Fibroblast of lung (primary cell): ENCODE measurements at regions not wholly inside any gene's neighbourhood (a gene's known extent, or its start where the extent isn't known, plus 50 kb on each side); places are given as distances from the start of the nearest gene placed in this dataset.

Experiments
- DNase-seq, 2 donors: peaks; one replicate each; pipeline versions ENCODE4 v3.0.0 to v3.0.0-alpha.2; 2010; ENCODE audit warnings: low read depth in 2 of 2
- H2AFZ ChIP-seq: 2 replicates; pipeline ENCODE4 v1.5.1; 2012; ENCODE audit warnings: low read length, control low read depth, inconsistent platforms
- H3K27ac ChIP-seq: 2 replicates; pipeline ENCODE4 v1.5.1; 2011; ENCODE audit warnings: low read length, control low read depth; ENCODE audit not compliant: insufficient read depth
- H3K27me3 ChIP-seq: 2 replicates; pipeline ENCODE4 v1.5.1; 2011; ENCODE audit warnings: mild to moderate bottlenecking, low read length; ENCODE audit not compliant: control insufficient read depth, insufficient read depth
- H3K36me3 ChIP-seq: 2 replicates; pipeline ENCODE4 v1.5.1; 2011; ENCODE audit warnings: low read length; ENCODE audit not compliant: control insufficient read depth, insufficient read depth
- H3K4me1 ChIP-seq: 2 replicates; pipeline ENCODE4 v1.5.1; 2011; ENCODE audit warnings: low read length; ENCODE audit not compliant: control insufficient read depth, insufficient read depth; ENCODE audit errors: extremely low read depth
- H3K4me2 ChIP-seq: 2 replicates; pipeline ENCODE4 v1.5.1; 2011; ENCODE audit warnings: low read length, control low read depth; ENCODE audit not compliant: insufficient read depth; ENCODE audit errors: extremely low read depth
- H3K4me3 ChIP-seq, 4 experiments: fragments of 200-600 bp in 1 of 4; sonication (generic) in 1 of 4; replicated peaks in 1 of 4; 2 replicates each; pipeline ENCODE4 v1.5.1; 2011 to 2016; ENCODE audit warnings: low read length in 4 of 4, low read depth in 3 of 4, mild to moderate bottlenecking in 3 of 4, control low read depth in 2 of 4, inconsistent platforms in 1 of 4, mixed read lengths in 1 of 4; ENCODE audit not compliant: insufficient read depth in 1 of 4; ENCODE audit errors: control extremely low read depth in 1 of 4
- H3K79me2 ChIP-seq: 2 replicates; pipeline ENCODE4 v1.5.1; 2012; ENCODE audit warnings: mild to moderate bottlenecking, low read length, inconsistent platforms; ENCODE audit not compliant: control insufficient read depth, insufficient read depth
- H3K9ac ChIP-seq: 2 replicates; pipeline ENCODE4 v1.5.1; 2011; ENCODE audit warnings: mild to moderate bottlenecking, low read length, control low read depth; ENCODE audit not compliant: insufficient read depth
- H3K9me3 ChIP-seq: 2 replicates; pipeline ENCODE4 v1.5.1; 2012; ENCODE audit warnings: low read depth, low read length; ENCODE audit not compliant: control insufficient read depth, insufficient read depth
- H4K20me1 ChIP-seq: 2 replicates; pipeline ENCODE4 v1.5.1; 2011; ENCODE audit warnings: low read length; ENCODE audit not compliant: control insufficient read depth, insufficient read depth; ENCODE audit errors: extremely low read depth
- CTCF ChIP-seq, 2 donors: IDR thresholded peaks in 1 of 2; conservative IDR thresholded peaks in 1 of 2; 1 replicate in 1 of 2; 2 replicates in 1 of 2; pipeline ENCODE4 v1.5.1; 2011 to 2012; ENCODE audit warnings: low read length in 2 of 2, control low read depth in 1 of 2, inconsistent platforms in 1 of 2, low read depth in 1 of 2, mild to moderate bottlenecking in 1 of 2
- EZH2 ChIP-seq: IDR thresholded peaks from 2 replicates; pipeline ENCODE4 v1.5.1; 2012; ENCODE audit warnings: low read length, control low read depth, mild to moderate bottlenecking; ENCODE audit errors: missing control alignments

GRCh38 chr4:173675446-173675845, 145.4 kb upstream of the HAND2 start:
- H2AFZ ChIP-seq, result no peak overlapping the region
- no peak for DNase-seq
- H3K36me3 ChIP-seq, result no peaks in the 10 kb centered on the region
- no peaks in the 10 kb centered on the region for H3K27me3 ChIP-seq
- no peaks in the 10 kb centered on the region for H4K20me1 ChIP-seq
- no peak overlapping the region for H3K27ac ChIP-seq
- H3K9ac ChIP-seq, result no peak overlapping the region
- no peak overlapping the region for H3K4me3 ChIP-seq
- H3K79me2 ChIP-seq, result no peaks in the 10 kb centered on the region
- TF ChIP-seq CTCF (conservative IDR thresholded peaks at IDR 0.05 in 1 of 2, IDR thresholded peaks at IDR 0.05 in 1 of 2; ENCODE audit: low read depth in 1 of 2, low read length in 2 of 2) (no peak), EZH2 (no peak)
- no peaks in the 10 kb centered on the region for H3K4me1 ChIP-seq
- no peak overlapping the region for H3K4me2 ChIP-seq
- no peaks in the 10 kb centered on the region for H3K9me3 ChIP-seq

GRCh38 chr4:173669460-173670179, 139.6 kb upstream of the HAND2 start:
- H2AFZ ChIP-seq, result no peak overlapping the region
- TF ChIP-seq CTCF (conservative IDR thresholded peaks at IDR 0.05 in 1 of 2, IDR thresholded peaks at IDR 0.05 in 1 of 2; ENCODE audit: low read depth in 1 of 2, low read length in 2 of 2), result no peak
- H3K9me3 ChIP-seq, result no peaks in the 10 kb centered on the region
- no peaks in the 10 kb centered on the region for H3K4me1 ChIP-seq
- no peak overlapping the region for H3K4me2 ChIP-seq
- H3K27ac ChIP-seq, result no peak overlapping the region
- H4K20me1 ChIP-seq, result no peaks in the 10 kb centered on the region
- no peaks in the 10 kb centered on the region for H3K36me3 ChIP-seq
- no peak for DNase-seq
- no peak overlapping the region for H3K4me3 ChIP-seq
- H3K9ac ChIP-seq, result no peak overlapping the region
- no peaks in the 10 kb centered on the region for H3K27me3 ChIP-seq
- no peaks in the 10 kb centered on the region for H3K79me2 ChIP-seq

GRCh38 chr4:173661001-173661400, 131.0 kb upstream of the HAND2 start:
- H3K36me3 ChIP-seq, result no peaks in the 10 kb centered on the region
- TF ChIP-seq CTCF (conservative IDR thresholded peaks at IDR 0.05 in 1 of 2, IDR thresholded peaks at IDR 0.05 in 1 of 2; ENCODE audit: low read depth in 1 of 2, low read length in 2 of 2) (no peak), EZH2 (no peak)

More at GRCh38 chr4:173661001-173661400, 131.0 kb upstream of the HAND2 start:
- H3K79me2 ChIP-seq, result no peaks in the 10 kb centered on the region
- H3K4me1 ChIP-seq, result no peaks in the 10 kb centered on the region
- no peaks in the 10 kb centered on the region for H3K9me3 ChIP-seq
- no peak overlapping the region for H3K4me3 ChIP-seq
- no peak for DNase-seq
- H3K27me3 ChIP-seq, result no peaks in the 10 kb centered on the region
- H3K9ac ChIP-seq, result no peak overlapping the region
- no peaks in the 10 kb centered on the region for H4K20me1 ChIP-seq
- H3K27ac ChIP-seq, result no peak overlapping the region
- H3K4me2 ChIP-seq, result no peak overlapping the region
- H2AFZ ChIP-seq, result no peak overlapping the region
